ENCODE measurements at regions not wholly inside any gene's neighbourhood (a gene's known extent, or its start where the extent isn't known, plus 50 kb on each side); places are given as distances from the start of the nearest gene placed in this dataset.

GRCh38 chrX:1788300-1788911, 173.5 kb downstream of the ASMT start:
- Mint-ChIP-seq H3K9me3 (peaks cover 30% of the 10 kb centered on the region), H3K4me3 (no peak overlapping the region), H3K4me1 (ENCODE audit: low read depth) (no peaks in the 10 kb centered on the region), H3K27ac (no peak overlapping the region), H3K27me3 (ENCODE audit: insufficient read depth) (no peaks in the 10 kb centered on the region; the same call in 1 of the 2 replicates), H3K36me3 (ENCODE audit: low read depth) (no peaks in the 10 kb centered on the region)
- TF ChIP-seq, protein P1, sequence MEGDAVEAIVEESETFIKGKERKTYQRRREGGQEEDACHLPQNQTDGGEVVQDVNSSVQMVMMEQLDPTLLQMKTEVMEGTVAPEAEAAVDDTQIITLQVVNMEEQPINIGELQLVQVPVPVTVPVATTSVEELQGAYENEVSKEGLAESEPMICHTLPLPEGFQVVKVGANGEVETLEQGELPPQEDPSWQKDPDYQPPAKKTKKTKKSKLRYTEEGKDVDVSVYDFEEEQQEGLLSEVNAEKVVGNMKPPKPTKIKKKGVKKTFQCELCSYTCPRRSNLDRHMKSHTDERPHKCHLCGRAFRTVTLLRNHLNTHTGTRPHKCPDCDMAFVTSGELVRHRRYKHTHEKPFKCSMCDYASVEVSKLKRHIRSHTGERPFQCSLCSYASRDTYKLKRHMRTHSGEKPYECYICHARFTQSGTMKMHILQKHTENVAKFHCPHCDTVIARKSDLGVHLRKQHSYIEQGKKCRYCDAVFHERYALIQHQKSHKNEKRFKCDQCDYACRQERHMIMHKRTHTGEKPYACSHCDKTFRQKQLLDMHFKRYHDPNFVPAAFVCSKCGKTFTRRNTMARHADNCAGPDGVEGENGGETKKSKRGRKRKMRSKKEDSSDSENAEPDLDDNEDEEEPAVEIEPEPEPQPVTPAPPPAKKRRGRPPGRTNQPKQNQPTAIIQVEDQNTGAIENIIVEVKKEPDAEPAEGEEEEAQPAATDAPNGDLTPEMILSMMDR (IDR thresholded peaks at IDR 0.05) = no peak
- DNase-seq = no peak

- Mint-ChIP-seq H3K27ac (no peak overlapping the region), H3K36me3 (ENCODE audit: low read depth) (no peaks in the 10 kb centered on the region), H3K9me3 (peaks cover 20% of the 10 kb centered on the region), H3K4me1 (ENCODE audit: low read depth) (no peaks in the 10 kb centered on the region), H3K4me3 (no peak overlapping the region), H3K27me3 (ENCODE audit: insufficient read depth) (no peaks in the 10 kb centered on the region; the same call in 1 of the 2 replicates)
- TF ChIP-seq, protein P1 (IDR thresholded peaks at IDR 0.05) = no peak
- no peak for DNase-seq
Measured at GRCh38 chrX:1792636-1793035, 177.8 kb downstream of the ASMT start.

DNA sequence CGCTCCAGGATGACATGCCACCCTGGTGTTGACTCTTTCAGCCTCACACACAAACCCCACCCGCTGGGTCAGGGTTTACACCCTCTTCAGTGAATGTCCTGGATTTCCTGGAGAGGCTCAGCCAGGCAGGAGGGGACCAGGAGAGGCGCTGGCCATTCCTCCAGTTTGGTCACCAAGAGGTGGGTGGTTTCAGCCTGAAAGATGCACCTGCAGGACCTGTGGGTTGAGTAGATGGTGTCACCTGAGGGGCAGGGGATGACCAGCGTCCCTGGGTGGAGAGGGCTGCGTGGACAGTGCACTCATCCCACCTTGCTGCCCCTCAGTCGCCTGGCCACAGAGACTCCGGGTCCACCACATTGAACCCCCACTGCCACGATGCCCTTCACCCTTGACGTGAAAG, 179.7 kb downstream of the ASMT start:
- Mint-ChIP-seq H3K36me3 (ENCODE audit: low read depth) (no peaks in the 10 kb centered on the region), H3K9me3 (peaks cover 20% of the 10 kb centered on the region), H3K4me3 (no peak overlapping the region), H3K27ac (no peak overlapping the region), H3K27me3 (ENCODE audit: insufficient read depth) (no peaks in the 10 kb centered on the region; the same call in 1 of the 2 replicates), H3K4me1 (ENCODE audit: low read depth) (no peaks in the 10 kb centered on the region)
- no peak for DNase-seq
- TF ChIP-seq, protein P1 (IDR thresholded peaks at IDR 0.05) = no peak

GRCh38 chrX:1802912-1803311, 188.1 kb downstream of the ASMT start:
- Mint-ChIP-seq H3K36me3 (ENCODE audit: low read depth) (no peaks in the 10 kb centered on the region), H3K4me3 (no peak overlapping the region), H3K9me3 (no peaks in the 10 kb centered on the region)

DNA sequence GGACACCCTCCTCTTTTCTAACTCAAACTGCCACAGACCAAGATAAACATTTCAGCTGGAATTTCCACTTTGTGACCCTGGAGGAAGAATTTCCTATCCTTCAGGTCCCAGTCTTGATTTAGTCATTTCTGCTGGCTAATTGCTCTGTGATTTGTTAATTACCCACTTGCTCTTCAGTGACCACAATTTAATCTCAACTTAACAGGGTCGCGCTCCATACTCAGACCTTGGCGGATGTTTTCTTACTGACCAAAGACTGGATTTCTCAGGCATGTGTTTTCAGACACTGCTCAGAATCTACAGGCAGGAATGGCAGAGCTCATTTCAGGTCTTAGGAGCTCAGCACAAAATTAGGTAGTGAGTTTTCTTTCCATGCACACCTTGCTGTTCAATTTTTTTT, 188.9 kb downstream of the ASMT start:
- Mint-ChIP-seq H3K4me3 (no peak overlapping the region), H3K27me3 (ENCODE audit: insufficient read depth) (no peaks in the 10 kb centered on the region), H3K4me1 (ENCODE audit: low read depth) (peaks cover 8% of the 10 kb centered on the region), H3K27ac (no peak overlapping the region), H3K9me3 (no peaks in the 10 kb centered on the region), H3K36me3 (ENCODE audit: low read depth) (no peaks in the 10 kb centered on the region)
- TF ChIP-seq, protein P1 (IDR thresholded peaks at IDR 0.05) = no peak
- DNase-seq = no peak

More at GRCh38 chrX:1802912-1803311, 188.1 kb downstream of the ASMT start:
- TF ChIP-seq, protein P1 (IDR thresholded peaks at IDR 0.05) = no peak
- no peak overlapping the region for H3K27ac Mint-ChIP-seq
- no peaks in the 10 kb centered on the region for H3K27me3 Mint-ChIP-seq (ENCODE audit: insufficient read depth)
- H3K4me1 Mint-ChIP-seq (ENCODE audit: low read depth) = peaks cover 8% of the 10 kb centered on the region
- no peak for DNase-seq

Data from HFFc6 (cell line).